ENCODE measurements at regions not wholly inside any gene's neighbourhood (a gene's known extent, or its start where the extent isn't known, plus 50 kb on each side); places are given as distances from the start of the nearest gene placed in this dataset.
A peak's percentile ranks its signal among the peaks of the same experiment; 100 is the strongest.
"Not testable (repeated sequence)": the region's sequence is repeated elsewhere in the genome, so short reads cannot be mapped to it uniquely, and the experiment has no call there.

DNA sequence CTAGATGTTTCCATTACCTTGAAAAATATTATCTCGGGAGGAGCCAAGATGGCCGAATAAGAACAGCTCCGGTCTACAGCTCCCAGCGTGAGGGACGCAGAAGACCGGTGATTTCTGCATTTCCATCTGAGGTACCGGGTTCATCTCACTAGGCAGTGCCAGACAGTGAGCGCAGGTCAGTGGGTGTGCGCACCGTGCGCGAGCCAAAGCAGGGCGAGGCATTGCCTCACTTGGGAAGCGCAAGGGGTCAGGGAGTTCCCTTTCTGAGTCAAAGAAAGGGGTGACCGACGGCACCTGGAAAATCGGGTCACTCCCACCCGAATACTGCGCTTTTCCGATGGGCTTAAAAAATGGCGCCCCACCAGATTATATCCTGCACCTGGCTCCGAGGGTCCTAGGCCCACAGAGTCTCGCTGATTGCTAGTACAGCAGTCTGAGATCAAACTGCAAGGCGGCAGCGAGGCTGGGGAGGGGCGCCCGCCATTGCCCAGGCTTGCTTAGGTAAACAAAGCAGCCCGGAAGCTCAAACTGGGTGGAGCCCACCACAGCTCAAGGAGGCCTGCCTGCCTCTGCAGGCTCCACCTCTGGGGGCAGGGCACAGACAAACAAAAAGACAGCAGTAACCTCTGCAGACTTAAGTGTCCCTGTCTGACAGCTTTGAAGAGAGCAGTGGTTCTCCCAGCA lies 367.8 kb downstream of the NR2F1-AS1 start:
- not testable (repeated sequence) for H3K36me3 ChIP-seq, H3K4me3 ChIP-seq, H3K9me3 ChIP-seq, DNase-seq, H3K27me3 ChIP-seq

- H3K4me3 ChIP-seq, result no peak overlapping the region
- no peaks in the 10 kb centered on the region for H3K36me3 ChIP-seq
- DNase-seq, result no peak
- H3K27me3 ChIP-seq, result no peaks in the 10 kb centered on the region
- peaks cover 5% of the 10 kb centered on the region for H3K9me3 ChIP-seq
Observed at GRCh38 chr5:93209476-93209875, 371.5 kb downstream of the NR2F1-AS1 start.

- Histone ChIP-seq H3K4me3 (no peak overlapping the region), H3K9me3 (peaks cover 5% of the 10 kb centered on the region), H3K27me3 (no peaks in the 10 kb centered on the region), H3K36me3 (no peaks in the 10 kb centered on the region)
- no peak for DNase-seq
Observed at GRCh38 chr5:93208141-93208751, 372.8 kb downstream of the NR2F1-AS1 start.

- Histone ChIP-seq H3K27me3 (no peaks in the 10 kb centered on the region), H3K36me3 (no peaks in the 10 kb centered on the region), H3K9me3 (peaks cover 3% of the 10 kb centered on the region), H3K4me3 (no peak overlapping the region)
- no peak for DNase-seq
Observed at GRCh38 chr5:93206203-93206602, 374.8 kb downstream of the NR2F1-AS1 start.

DNA sequence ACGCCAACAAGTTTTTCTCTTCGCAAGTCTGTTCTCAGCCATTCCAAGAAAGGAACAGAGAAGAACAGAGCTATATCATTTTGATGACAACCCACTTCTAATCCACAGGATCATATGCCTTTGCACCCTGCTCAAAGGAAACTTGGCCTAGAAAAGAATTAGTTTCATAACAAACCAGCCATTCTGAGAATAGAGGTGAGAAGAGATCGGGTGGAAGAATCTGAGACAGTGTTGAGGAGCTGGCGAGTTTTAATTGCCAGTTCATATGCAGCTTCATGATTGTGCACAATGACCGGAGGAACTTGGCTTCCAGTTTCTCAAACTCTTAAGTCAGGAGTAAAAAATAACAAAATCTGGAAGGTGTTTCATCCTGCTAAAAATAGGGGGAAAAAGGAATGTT lies 380.0 kb downstream of the NR2F1-AS1 start:
- H3K9me3 ChIP-seq, result peaks cover 6% of the 10 kb centered on the region
- H3K27me3 ChIP-seq, result no peaks in the 10 kb centered on the region
- no peak for DNase-seq
- H3K4me3 ChIP-seq, result no peak overlapping the region
- no peaks in the 10 kb centered on the region for H3K36me3 ChIP-seq

DNA sequence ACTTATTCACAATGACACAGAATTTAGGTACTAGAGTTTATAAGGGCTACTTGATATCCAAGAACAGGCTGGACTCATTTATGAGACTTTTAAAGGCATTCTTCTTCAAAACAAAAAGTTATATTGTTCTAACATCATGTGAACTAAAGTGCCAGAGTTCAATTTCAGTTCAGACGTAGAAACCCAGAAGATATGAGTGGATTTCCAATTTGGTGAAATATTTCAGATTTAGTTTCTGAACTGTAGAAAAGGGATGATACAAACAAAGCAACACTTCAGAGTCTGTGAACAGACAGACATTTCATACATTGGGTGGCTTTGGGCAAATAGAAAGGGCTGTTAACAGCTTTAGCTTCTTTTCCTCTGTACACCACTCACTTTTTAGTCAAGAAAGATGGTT lies 384.0 kb downstream of the NR2F1-AS1 start:
- peaks cover 6% of the 10 kb centered on the region for H3K9me3 ChIP-seq
- H3K4me3 ChIP-seq, result no peak overlapping the region
- no peak for DNase-seq
- H3K27me3 ChIP-seq, result no peaks in the 10 kb centered on the region
- H3K36me3 ChIP-seq, result no peaks in the 10 kb centered on the region

DNA sequence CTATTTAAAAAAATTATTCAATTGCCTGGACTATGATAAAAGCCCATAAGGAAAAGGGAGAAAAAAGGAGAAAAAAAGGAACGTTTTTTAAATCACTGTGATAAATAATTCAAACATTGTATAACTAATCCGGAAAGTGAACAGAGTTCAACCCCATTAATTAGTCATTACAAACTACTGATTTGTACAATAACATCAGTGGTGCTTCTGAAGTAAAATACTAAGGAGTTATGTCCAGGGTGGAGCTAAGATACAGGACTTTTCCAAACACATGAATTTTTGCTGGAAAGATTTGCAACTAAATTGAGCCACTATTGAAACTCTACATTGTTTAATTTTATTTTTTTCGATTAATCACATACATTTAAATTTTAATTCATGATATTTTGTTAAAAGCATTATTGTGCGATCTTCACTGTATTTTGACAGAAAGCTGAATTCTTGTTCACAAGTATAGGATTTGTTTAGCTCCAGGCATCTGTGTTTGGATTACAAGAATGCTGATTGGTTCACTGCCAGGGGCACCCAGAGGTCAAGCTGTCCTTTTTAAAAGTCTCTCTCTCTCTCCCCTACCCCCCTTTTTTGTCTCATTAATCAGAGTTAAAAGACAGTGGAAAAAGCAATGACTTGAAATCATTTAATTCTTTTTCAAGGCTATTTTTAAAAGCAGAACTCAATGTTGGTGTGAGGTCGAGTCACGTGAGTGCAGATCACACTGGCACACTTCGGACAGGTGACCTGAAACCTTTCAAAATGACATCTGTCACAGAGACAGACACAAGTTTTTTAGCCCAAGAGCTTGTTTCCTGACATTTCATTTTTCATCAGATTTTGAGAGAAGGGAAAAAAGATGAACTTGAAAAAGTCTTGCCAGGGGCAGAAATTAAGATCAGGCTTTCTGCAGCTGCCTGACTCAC lies 387.3 kb downstream of the NR2F1-AS1 start:
- no peak overlapping the region for H3K4me3 ChIP-seq
- H3K36me3 ChIP-seq, result no peaks in the 10 kb centered on the region
- 0 out of 2 replicates have a peak, but pooled peaks cover 2% of the 10 kb centered on the region for H3K9me3 ChIP-seq
- no peaks in the 10 kb centered on the region for H3K27me3 ChIP-seq
- peak; percentile 49 for DNase-seq

- Histone ChIP-seq H3K36me3 (no peaks in the 10 kb centered on the region), H3K9me3 (0 out of 2 replicates have a peak, but pooled peaks cover 2% of the 10 kb centered on the region), H3K27me3 (no peaks in the 10 kb centered on the region), H3K4me3 (no peak overlapping the region)
- no peak for DNase-seq
Observed at GRCh38 chr5:93192683-93193082, 388.3 kb downstream of the NR2F1-AS1 start.

DNA sequence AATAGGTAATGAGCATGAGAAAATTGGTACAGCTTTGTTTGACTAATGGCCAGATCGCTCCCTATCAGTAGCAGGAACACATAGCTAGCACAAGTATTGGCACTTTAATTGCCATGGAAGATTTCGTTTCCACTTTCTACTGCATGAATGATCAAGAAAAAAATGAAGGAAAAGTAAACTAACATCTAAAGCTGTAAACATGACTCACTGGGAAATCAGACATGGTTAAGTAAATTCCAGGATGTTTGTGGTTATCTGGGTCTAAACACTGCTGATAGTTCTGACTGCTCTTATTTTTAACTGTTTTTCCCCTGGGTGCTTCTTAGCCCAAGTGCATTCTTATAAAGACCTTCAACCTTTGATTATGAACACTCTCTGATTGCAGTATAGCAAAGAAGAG lies 388.9 kb downstream of the NR2F1-AS1 start:
- H3K36me3 ChIP-seq, result no peaks in the 10 kb centered on the region
- no peaks in the 10 kb centered on the region for H3K27me3 ChIP-seq
- DNase-seq, result peak; percentile 4
- 0 out of 2 replicates have a peak, but pooled peaks cover 2% of the 10 kb centered on the region for H3K9me3 ChIP-seq
- no peak overlapping the region for H3K4me3 ChIP-seq

DNA sequence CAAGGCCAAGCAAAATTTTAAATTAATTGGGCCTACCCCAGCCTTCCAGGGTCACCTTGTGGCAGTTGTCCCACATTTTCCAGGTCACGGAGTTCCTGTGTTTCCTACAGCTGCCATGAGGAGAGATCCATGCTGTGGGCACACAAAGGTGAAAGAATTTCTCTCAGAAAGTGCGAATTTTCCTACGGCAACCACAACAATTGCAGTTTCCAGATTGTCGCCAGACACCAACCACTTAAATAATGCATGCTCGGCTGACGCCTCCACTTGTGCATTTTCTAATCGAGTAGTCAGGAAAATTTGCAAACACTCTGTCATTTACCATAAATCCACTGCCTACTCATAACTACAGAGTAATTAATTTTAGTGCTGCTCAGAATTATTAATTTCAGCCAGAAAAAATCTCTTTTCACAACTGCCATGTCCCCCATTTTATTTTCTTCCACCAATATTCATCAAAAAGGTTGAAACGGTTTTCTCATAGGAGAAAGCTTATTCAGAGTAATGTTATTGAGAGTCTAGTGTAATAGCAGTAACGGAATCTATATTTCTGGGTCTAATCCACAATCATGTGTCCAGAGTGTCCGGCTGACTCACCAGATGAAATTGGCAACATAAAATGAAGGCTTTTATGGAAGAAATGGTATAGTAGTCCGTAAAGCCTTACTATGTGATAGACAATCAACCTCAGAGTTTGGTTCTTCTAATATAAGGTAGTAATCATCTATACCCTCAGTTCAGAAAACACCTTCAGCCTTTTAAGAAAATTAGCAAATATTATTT lies 389.8 kb downstream of the NR2F1-AS1 start:
- peak; percentile 9 for DNase-seq
- H3K36me3 ChIP-seq, result no peaks in the 10 kb centered on the region
- no peaks in the 10 kb centered on the region for H3K27me3 ChIP-seq
- 0 out of 2 replicates have a peak, but pooled peaks cover 2% of the 10 kb centered on the region for H3K9me3 ChIP-seq
- no peak overlapping the region for H3K4me3 ChIP-seq

- no peaks in the 10 kb centered on the region for H3K36me3 ChIP-seq
- peak; percentile 58 for DNase-seq
- no peaks in the 10 kb centered on the region for H3K27me3 ChIP-seq
- H3K9me3 ChIP-seq, result no peaks in the 10 kb centered on the region; the same call in 1 of the 2 replicates
- no peak overlapping the region for H3K4me3 ChIP-seq
Observed at GRCh38 chr5:93189707-93190120, 391.3 kb downstream of the NR2F1-AS1 start.

- H3K36me3 ChIP-seq, result no peaks in the 10 kb centered on the region
- no peaks in the 10 kb centered on the region for H3K27me3 ChIP-seq
- no peak overlapping the region for H3K4me3 ChIP-seq
- no peak for DNase-seq
- no peaks in the 10 kb centered on the region; the same call in 1 of the 2 replicates for H3K9me3 ChIP-seq
Observed at GRCh38 chr5:93188876-93189485, 392.0 kb downstream of the NR2F1-AS1 start.

- no peaks in the 10 kb centered on the region for H3K36me3 ChIP-seq
- H3K4me3 ChIP-seq, result no peak overlapping the region
- H3K27me3 ChIP-seq, result no peaks in the 10 kb centered on the region
- no peaks in the 10 kb centered on the region; the same call in 1 of the 2 replicates for H3K9me3 ChIP-seq
- peak; percentile 52 for DNase-seq
Observed at GRCh38 chr5:93186076-93186682, 394.8 kb downstream of the NR2F1-AS1 start.

- no peaks in the 10 kb centered on the region; the same call in 1 of the 2 replicates for H3K9me3 ChIP-seq
- H3K36me3 ChIP-seq, result no peaks in the 10 kb centered on the region
- DNase-seq, result no peak
- no peaks in the 10 kb centered on the region for H3K27me3 ChIP-seq
- no peak overlapping the region for H3K4me3 ChIP-seq
Observed at GRCh38 chr5:93184041-93184440, 397.0 kb downstream of the NR2F1-AS1 start.

- DNase-seq, result no peak
- Histone ChIP-seq H3K27me3 (no peaks in the 10 kb centered on the region), H3K4me3 (no peak overlapping the region), H3K9me3 (peaks cover 8% of the 10 kb centered on the region), H3K36me3 (no peaks in the 10 kb centered on the region)
Observed at GRCh38 chr5:93179466-93179865, 401.6 kb downstream of the NR2F1-AS1 start.

DNA sequence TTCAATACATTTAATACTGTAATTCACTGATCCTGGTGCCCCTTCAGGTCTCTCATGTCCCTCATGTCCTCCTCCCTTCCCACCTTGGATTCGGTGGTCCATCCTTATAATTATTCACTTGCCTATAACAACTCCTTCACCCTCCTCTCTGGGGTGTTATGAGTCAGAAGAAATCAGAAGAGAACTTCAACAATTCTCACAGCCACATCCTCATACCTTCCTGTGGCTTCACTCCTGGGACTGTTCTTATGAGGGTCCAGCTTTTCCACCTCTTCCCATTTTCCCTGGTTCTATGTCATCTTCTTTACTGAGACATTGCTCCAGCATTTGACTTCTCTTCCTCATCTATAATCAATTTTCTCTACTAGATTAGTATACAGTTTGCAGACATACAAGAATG lies 406.1 kb downstream of the NR2F1-AS1 start:
- Histone ChIP-seq H3K9me3 (peaks cover 17% of the 10 kb centered on the region), H3K27me3 (no peaks in the 10 kb centered on the region), H3K4me3 (no peak overlapping the region), H3K36me3 (no peaks in the 10 kb centered on the region)
- DNase-seq, result no peak
